ENCODE measurements at regions not wholly inside any gene's neighbourhood (a gene's known extent, or its start where the extent isn't known, plus 50 kb on each side); places are given as distances from the start of the nearest gene placed in this dataset.

DNA sequence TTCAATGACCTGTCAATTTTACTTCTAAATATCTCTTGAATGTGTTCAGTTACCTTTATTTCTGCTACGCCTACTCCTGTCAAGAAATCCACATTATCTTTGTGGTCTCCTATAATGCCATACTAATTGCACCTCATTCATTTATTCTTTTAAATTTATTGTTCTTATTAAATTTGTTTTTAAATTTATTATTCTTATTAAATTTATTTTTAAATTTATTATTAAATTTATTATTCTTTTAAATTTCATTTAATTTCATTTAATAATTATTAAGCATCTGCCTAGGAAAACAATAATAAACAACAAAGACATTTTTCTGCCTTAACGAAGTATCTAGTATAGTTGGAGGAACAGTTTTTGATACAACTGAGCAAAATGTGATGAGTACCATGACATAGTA is 211.7 kb downstream of the ZPLD1 start:
- CTCF ChIA-PET: no interaction called here
- intact Hi-C loops (cut with micrococcal nuclease; ENCODE audit: unreplicated experiment): no loop called here

DNA sequence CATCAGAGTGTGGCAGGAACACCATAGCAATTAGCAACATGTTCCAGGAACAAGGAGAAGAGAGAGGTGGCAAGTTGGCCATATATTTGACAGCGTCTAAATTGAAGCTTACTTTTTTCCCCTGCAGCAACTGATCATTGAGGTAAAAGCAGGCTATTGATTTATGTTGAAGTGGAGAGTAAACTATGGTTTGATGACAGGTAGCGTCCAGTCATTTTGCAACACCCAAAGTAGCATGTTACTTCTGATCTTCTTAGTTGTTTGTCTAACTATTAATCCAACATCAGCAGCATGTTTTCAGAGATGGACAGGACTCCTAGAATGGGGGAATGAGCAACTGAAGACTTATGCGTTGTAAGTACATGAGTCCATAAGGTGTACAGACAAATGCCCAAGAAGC is 225.8 kb downstream of the ZPLD1 start:
- intact Hi-C loops (cut with micrococcal nuclease; ENCODE audit: unreplicated experiment): no loop called here
- POLR2A ChIA-PET: no interaction called here
- H3K4me3 ChIP-seq (ENCODE audit: low read depth in 2 of 2, low read length in 2 of 2): no peak overlapping the region
- H3K27ac ChIP-seq (ENCODE audit: low read length): no peak overlapping the region
- TF ChIP-seq POLR2AphosphoS5 (IDR thresholded peaks at IDR 0.05; ENCODE audit: low read depth, low read length): no peak
- TF ChIP-seq, protein P1, sequence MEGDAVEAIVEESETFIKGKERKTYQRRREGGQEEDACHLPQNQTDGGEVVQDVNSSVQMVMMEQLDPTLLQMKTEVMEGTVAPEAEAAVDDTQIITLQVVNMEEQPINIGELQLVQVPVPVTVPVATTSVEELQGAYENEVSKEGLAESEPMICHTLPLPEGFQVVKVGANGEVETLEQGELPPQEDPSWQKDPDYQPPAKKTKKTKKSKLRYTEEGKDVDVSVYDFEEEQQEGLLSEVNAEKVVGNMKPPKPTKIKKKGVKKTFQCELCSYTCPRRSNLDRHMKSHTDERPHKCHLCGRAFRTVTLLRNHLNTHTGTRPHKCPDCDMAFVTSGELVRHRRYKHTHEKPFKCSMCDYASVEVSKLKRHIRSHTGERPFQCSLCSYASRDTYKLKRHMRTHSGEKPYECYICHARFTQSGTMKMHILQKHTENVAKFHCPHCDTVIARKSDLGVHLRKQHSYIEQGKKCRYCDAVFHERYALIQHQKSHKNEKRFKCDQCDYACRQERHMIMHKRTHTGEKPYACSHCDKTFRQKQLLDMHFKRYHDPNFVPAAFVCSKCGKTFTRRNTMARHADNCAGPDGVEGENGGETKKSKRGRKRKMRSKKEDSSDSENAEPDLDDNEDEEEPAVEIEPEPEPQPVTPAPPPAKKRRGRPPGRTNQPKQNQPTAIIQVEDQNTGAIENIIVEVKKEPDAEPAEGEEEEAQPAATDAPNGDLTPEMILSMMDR (IDR thresholded peaks at IDR 0.05): no peak
- no peak for TF ChIP-seq SIN3A (IDR thresholded peaks at IDR 0.05; ENCODE audit: borderline replicate concordance, insufficient read depth, low read depth, low read length)
- no peak for TF ChIP-seq TCF7L2 (IDR thresholded peaks at IDR 0.05; ENCODE audit: low read depth, low read length)
- TF ChIP-seq, protein P2, sequence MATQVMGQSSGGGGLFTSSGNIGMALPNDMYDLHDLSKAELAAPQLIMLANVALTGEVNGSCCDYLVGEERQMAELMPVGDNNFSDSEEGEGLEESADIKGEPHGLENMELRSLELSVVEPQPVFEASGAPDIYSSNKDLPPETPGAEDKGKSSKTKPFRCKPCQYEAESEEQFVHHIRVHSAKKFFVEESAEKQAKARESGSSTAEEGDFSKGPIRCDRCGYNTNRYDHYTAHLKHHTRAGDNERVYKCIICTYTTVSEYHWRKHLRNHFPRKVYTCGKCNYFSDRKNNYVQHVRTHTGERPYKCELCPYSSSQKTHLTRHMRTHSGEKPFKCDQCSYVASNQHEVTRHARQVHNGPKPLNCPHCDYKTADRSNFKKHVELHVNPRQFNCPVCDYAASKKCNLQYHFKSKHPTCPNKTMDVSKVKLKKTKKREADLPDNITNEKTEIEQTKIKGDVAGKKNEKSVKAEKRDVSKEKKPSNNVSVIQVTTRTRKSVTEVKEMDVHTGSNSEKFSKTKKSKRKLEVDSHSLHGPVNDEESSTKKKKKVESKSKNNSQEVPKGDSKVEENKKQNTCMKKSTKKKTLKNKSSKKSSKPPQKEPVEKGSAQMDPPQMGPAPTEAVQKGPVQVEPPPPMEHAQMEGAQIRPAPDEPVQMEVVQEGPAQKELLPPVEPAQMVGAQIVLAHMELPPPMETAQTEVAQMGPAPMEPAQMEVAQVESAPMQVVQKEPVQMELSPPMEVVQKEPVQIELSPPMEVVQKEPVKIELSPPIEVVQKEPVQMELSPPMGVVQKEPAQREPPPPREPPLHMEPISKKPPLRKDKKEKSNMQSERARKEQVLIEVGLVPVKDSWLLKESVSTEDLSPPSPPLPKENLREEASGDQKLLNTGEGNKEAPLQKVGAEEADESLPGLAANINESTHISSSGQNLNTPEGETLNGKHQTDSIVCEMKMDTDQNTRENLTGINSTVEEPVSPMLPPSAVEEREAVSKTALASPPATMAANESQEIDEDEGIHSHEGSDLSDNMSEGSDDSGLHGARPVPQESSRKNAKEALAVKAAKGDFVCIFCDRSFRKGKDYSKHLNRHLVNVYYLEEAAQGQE (IDR thresholded peaks at IDR 0.05; ENCODE audit: insufficient read depth in 1 of 2, low read depth in 2 of 2, low read length in 1 of 2): no peak
- DNase-seq (ENCODE audit: low read depth, low spot score) (no peak), ATAC-seq (no peak)
- H3K36me3 ChIP-seq (ENCODE audit: control insufficient read depth, insufficient read depth, low read length): no peaks in the 10 kb centered on the region
- in situ Hi-C loops (cut with HindIII; ENCODE audit: low pct_unique_long_range_greater_than_20kb, low sequenced_read_pairs): no loop called here
- no peaks in the 10 kb centered on the region for H3K27me3 ChIP-seq (ENCODE audit: control insufficient read depth, insufficient read depth, low read length)
- CTCF ChIA-PET: no interaction called here
- H3K4me1 ChIP-seq (ENCODE audit: control insufficient read depth, insufficient read depth, low read length): no peaks in the 10 kb centered on the region
- BruUV-seq (replicated peaks): no TSS peak
- H3K9me3 ChIP-seq (ENCODE audit: control insufficient read depth, insufficient read depth, low read depth, low read length): no peaks in the 10 kb centered on the region

More for the DNA sequence above, 211.7 kb downstream of the ZPLD1 start:
- DNase-seq (ENCODE audit: low read depth, low spot score) (no peak), ATAC-seq (no peak)
- H3K9me3 ChIP-seq (ENCODE audit: control insufficient read depth, insufficient read depth, low read depth, low read length): no peaks in the 10 kb centered on the region
- BruUV-seq (replicated peaks): no TSS peak
- in situ Hi-C loops (cut with HindIII; ENCODE audit: low pct_unique_long_range_greater_than_20kb, low sequenced_read_pairs): no loop called here
- H3K4me1 ChIP-seq (ENCODE audit: control insufficient read depth, insufficient read depth, low read length): no peaks in the 10 kb centered on the region
- POLR2A ChIA-PET: no interaction called here
- no peaks in the 10 kb centered on the region for H3K36me3 ChIP-seq (ENCODE audit: control insufficient read depth, insufficient read depth, low read length)
- TF ChIP-seq, protein P2 (IDR thresholded peaks at IDR 0.05; ENCODE audit: insufficient read depth in 1 of 2, low read depth in 2 of 2, low read length in 1 of 2): no peak
- no peak for TF ChIP-seq TCF7L2 (IDR thresholded peaks at IDR 0.05; ENCODE audit: low read depth, low read length)
- TF ChIP-seq POLR2AphosphoS5 (IDR thresholded peaks at IDR 0.05; ENCODE audit: low read depth, low read length): no peak
- TF ChIP-seq, protein P1 (IDR thresholded peaks at IDR 0.05): no peak
- no peak for TF ChIP-seq SIN3A (IDR thresholded peaks at IDR 0.05; ENCODE audit: borderline replicate concordance, insufficient read depth, low read depth, low read length)
- no peaks in the 10 kb centered on the region for H3K27me3 ChIP-seq (ENCODE audit: control insufficient read depth, insufficient read depth, low read length)
- no peak overlapping the region for H3K4me3 ChIP-seq (ENCODE audit: low read depth in 2 of 2, low read length in 2 of 2)
- no peak overlapping the region for H3K27ac ChIP-seq (ENCODE audit: low read length)
